ENCODE measurements at regions not wholly inside any gene's neighbourhood (a gene's known extent, or its start where the extent isn't known, plus 50 kb on each side); places are given as distances from the start of the nearest gene placed in this dataset.

DNA sequence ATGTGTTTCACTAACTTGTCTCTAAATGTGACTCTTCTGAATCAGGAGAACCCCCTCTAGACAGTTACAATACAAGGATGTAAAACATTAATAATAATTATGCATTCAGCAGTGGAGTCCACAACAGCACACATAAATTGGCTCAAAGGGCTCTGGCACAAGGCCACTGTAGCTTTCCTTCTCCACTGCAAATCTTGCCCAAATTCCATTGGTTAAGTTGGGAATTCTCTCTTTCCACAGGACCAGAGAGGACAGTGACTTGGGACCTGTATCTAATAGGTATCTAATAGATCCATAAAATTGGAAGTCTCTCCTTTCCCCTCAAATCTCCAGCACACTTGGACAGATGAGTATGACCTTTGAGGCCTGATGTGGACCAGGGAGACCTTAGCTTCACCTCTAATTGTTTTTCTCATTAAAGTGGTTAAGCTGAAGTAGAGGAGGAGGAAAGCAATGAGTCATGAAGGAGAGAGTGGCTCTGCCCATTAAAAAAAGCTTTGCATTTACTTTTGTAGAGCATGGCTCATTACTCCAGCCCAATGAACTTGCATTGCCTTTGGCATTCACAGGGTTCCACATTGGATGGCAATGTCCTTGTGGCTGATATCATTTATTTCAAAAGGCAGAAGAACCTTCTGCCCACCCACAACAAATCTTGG, 72.3 kb upstream of the SH3RF1 start:
- no peak overlapping the region for H3K27ac ChIP-seq (ENCODE audit: low read depth, low read length)
- H3K4me3 ChIP-seq (ENCODE audit: low read depth, low read length): no peak overlapping the region
- no peaks in the 10 kb centered on the region for H3K9me3 ChIP-seq (ENCODE audit: control insufficient read depth, insufficient read depth, low read length)
- no peaks in the 10 kb centered on the region for H3K4me1 ChIP-seq (ENCODE audit: control insufficient read depth, insufficient read depth, low read length)
- no peaks in the 10 kb centered on the region for H3K27me3 ChIP-seq (ENCODE audit: control insufficient read depth, insufficient read depth, low read length)
- no peaks in the 10 kb centered on the region for H3K36me3 ChIP-seq (ENCODE audit: control insufficient read depth, insufficient read depth, low read length)
- no peak overlapping the region for H3K9ac ChIP-seq (ENCODE audit: low read depth, low read length)

DNA sequence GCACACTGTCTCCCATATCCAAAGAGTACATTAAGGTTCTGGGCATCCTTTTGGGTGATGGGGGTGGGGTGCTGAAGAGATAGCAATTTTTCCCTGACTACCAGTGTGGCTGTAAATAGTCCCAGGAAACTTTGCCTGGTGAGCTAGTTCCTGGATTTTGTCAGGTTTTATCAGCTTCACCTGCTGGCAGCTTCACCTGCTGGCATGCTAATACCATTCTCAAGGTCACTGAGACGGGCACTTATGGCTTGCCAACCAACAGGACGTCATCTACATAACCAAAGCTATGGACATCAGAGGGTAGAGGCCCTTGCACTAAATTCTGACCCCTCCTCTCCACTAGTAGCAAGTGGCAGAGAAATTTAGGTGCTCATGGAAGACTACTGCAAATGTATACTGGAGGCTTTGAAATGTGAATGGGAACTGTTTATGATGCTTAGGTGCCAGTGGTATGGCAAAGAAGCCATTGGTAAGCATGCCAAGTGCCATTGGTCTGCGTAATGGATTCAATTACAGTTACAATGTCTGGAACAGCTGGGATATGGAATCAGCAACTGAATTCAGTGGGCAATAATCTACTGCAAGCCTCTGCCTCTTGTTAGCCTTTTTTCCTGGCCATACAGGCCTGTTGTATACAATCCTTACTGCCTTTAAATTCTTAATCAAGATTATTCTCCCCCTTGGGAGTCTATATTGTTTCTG, 71.6 kb upstream of the SH3RF1 start:
- Histone ChIP-seq H3K36me3 (ENCODE audit: control insufficient read depth, insufficient read depth, low read length) (no peaks in the 10 kb centered on the region), H3K27me3 (ENCODE audit: control insufficient read depth, insufficient read depth, low read length) (no peaks in the 10 kb centered on the region), H3K9me3 (ENCODE audit: control insufficient read depth, insufficient read depth, low read length) (no peaks in the 10 kb centered on the region), H3K4me1 (ENCODE audit: control insufficient read depth, insufficient read depth, low read length) (no peaks in the 10 kb centered on the region), H3K4me3 (ENCODE audit: low read depth, low read length) (no peak overlapping the region), H3K27ac (ENCODE audit: low read depth, low read length) (no peak overlapping the region), H3K9ac (ENCODE audit: low read depth, low read length) (no peak overlapping the region)

DNA sequence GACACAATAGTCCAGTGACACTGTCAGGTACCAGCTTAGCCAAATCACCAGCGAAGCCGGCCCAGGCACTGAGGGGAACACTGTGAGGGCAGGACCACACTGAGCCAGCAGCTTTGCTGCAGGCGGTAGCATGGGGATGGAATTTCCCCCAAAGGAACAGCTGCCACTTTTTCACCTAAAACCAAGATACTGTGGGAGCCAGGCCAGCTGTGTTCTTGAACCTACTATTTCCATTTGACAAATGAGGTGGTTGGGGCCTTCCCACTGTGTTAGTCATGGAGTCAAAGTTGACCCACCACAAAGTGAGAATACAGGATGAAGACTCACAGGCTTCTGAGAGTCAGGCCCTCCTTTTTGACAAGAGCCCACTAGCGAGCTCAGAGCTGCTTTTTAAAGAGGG, 70.7 kb upstream of the SH3RF1 start:
- no peak overlapping the region for H3K4me3 ChIP-seq (ENCODE audit: low read depth, low read length)
- H3K27ac ChIP-seq (ENCODE audit: low read depth, low read length): no peak overlapping the region
- H3K36me3 ChIP-seq (ENCODE audit: control insufficient read depth, insufficient read depth, low read length): no peaks in the 10 kb centered on the region
- no peak overlapping the region for H3K9ac ChIP-seq (ENCODE audit: low read depth, low read length)
- no peaks in the 10 kb centered on the region for H3K27me3 ChIP-seq (ENCODE audit: control insufficient read depth, insufficient read depth, low read length)
- H3K4me1 ChIP-seq (ENCODE audit: control insufficient read depth, insufficient read depth, low read length): no peaks in the 10 kb centered on the region
- no peaks in the 10 kb centered on the region for H3K9me3 ChIP-seq (ENCODE audit: control insufficient read depth, insufficient read depth, low read length)

DNA sequence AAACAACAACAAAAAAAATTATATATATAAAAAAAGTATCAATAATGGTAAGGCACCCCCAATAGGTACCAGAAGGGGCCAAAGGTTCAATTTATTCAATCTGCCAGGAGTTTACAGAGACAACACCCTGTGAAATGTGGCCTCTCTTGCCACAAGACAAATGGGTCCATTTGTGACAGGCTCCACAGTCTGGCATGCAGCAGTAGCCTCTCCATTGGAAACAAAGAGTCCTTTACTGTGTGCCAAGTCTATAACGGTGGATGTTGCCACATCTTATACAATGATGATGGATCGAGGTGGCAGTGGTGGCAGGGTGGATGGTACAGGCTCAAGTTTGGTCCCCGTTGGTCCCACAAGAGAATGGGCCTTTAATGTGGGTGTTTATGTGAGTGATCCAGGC, 70.1 kb upstream of the SH3RF1 start:
- H3K4me3 ChIP-seq (ENCODE audit: low read depth, low read length): no peak overlapping the region
- no peaks in the 10 kb centered on the region for H3K4me1 ChIP-seq (ENCODE audit: control insufficient read depth, insufficient read depth, low read length)
- H3K27ac ChIP-seq (ENCODE audit: low read depth, low read length): no peak overlapping the region
- H3K27me3 ChIP-seq (ENCODE audit: control insufficient read depth, insufficient read depth, low read length): no peaks in the 10 kb centered on the region
- H3K9me3 ChIP-seq (ENCODE audit: control insufficient read depth, insufficient read depth, low read length): no peaks in the 10 kb centered on the region
- H3K9ac ChIP-seq (ENCODE audit: low read depth, low read length): no peak overlapping the region
- no peaks in the 10 kb centered on the region for H3K36me3 ChIP-seq (ENCODE audit: control insufficient read depth, insufficient read depth, low read length)

DNA sequence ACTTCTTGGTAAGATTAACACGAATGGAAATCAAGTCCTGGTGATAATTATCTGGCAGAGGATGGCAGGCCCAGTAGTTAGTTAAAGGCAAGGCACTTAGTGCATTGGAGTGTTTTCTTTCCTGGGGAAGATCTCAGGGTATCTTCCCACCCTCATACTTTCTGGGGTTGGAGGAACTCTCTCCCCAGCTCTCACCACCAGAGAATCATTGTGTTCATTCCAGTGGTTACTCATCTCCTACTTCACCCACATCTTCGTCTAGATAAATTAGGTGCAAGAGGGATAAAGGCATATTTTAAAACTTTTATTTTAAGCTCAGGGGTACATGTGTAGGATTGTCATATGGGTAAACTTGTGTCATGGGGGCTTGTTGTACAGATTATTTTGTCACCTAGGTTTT, 67.5 kb upstream of the SH3RF1 start:
- H3K9ac ChIP-seq (ENCODE audit: low read depth, low read length): no peak overlapping the region
- H3K36me3 ChIP-seq (ENCODE audit: control insufficient read depth, insufficient read depth, low read length): no peaks in the 10 kb centered on the region
- no peak overlapping the region for H3K27ac ChIP-seq (ENCODE audit: low read depth, low read length)
- H3K27me3 ChIP-seq (ENCODE audit: control insufficient read depth, insufficient read depth, low read length): no peaks in the 10 kb centered on the region
- peaks cover 4% of the 10 kb centered on the region; the same call in 1 of the 2 replicates for H3K4me1 ChIP-seq (ENCODE audit: control insufficient read depth, insufficient read depth, low read length)
- no peaks in the 10 kb centered on the region for H3K9me3 ChIP-seq (ENCODE audit: control insufficient read depth, insufficient read depth, low read length)
- H3K4me3 ChIP-seq (ENCODE audit: low read depth, low read length): no peak overlapping the region

DNA sequence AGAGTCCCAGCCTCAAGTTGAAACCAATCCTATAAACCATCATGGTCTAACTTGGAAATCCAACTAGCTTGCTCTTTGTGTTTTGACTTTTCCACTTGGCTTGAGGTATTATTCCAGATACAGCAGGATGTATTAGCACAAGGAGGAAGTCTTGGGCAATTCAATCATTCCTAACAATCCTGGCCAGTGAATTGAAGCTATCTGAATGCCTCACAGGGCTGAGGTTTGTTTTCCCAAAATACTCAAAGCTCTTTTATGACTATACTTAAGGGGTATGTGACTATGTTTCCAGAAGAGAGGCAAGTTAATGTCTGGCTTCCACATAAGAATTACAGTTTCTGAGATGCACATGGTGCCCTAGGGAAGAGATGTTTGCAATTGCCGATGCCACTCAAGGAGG, 66.8 kb upstream of the SH3RF1 start:
- Histone ChIP-seq H3K27me3 (ENCODE audit: control insufficient read depth, insufficient read depth, low read length) (no peaks in the 10 kb centered on the region), H3K4me1 (ENCODE audit: control insufficient read depth, insufficient read depth, low read length) (peaks cover 4% of the 10 kb centered on the region; the same call in 1 of the 2 replicates), H3K27ac (ENCODE audit: low read depth, low read length) (no peak overlapping the region), H3K36me3 (ENCODE audit: control insufficient read depth, insufficient read depth, low read length) (no peaks in the 10 kb centered on the region), H3K9ac (ENCODE audit: low read depth, low read length) (no peak overlapping the region), H3K4me3 (ENCODE audit: low read depth, low read length) (no peak overlapping the region), H3K9me3 (ENCODE audit: control insufficient read depth, insufficient read depth, low read length) (no peaks in the 10 kb centered on the region)

DNA sequence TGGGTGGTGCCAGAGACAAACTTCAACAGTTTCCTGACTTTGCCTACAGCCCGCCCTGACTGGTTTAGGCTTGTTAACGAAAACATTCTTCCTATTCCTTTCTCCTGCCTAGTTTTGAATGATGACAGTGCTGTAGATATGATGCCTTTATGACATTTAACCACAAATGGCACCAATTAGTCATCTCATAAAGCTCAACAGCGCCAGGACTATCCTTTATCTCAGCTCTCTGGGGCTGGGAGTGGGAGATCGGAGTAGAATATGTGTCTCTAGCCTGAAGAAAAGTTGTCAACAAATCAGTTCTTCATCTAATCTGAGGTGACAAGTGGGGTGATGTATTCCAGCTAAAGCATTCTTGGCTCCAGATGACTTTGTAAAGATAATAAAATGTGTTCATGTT, 64.6 kb upstream of the SH3RF1 start:
- Histone ChIP-seq H3K27ac (ENCODE audit: low read depth, low read length) (no peak overlapping the region), H3K9ac (ENCODE audit: low read depth, low read length) (no peak overlapping the region), H3K36me3 (ENCODE audit: control insufficient read depth, insufficient read depth, low read length) (no peaks in the 10 kb centered on the region), H3K9me3 (ENCODE audit: control insufficient read depth, insufficient read depth, low read length) (no peaks in the 10 kb centered on the region), H3K27me3 (ENCODE audit: control insufficient read depth, insufficient read depth, low read length) (no peaks in the 10 kb centered on the region), H3K4me3 (ENCODE audit: low read depth, low read length) (no peak overlapping the region), H3K4me1 (ENCODE audit: control insufficient read depth, insufficient read depth, low read length) (peaks cover 4% of the 10 kb centered on the region; the same call in 1 of the 2 replicates)

DNA sequence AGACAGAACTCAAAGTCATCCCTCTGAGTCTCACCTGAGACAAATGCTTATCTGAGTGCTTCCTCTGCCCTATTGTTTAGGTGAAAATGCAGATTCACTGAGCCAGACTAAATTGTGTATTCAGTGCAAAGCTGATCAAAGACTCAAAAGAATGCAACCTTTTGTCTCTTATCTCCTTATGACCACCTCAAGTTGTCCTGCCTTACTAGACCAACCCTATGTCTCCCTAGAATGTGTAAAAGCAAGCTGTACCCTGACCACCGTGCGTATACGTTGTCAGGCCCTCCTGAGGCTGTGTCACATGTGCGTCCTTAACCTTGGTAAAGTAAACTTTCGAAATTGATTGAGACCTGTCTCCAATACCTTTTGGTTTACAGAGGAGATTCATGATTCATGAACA, 63.6 kb upstream of the SH3RF1 start:
- no peaks in the 10 kb centered on the region for H3K27me3 ChIP-seq (ENCODE audit: control insufficient read depth, insufficient read depth, low read length)
- peak overlapping the region; percentile 67 for H3K27ac ChIP-seq (ENCODE audit: low read depth, low read length)
- no peaks in the 10 kb centered on the region for H3K9me3 ChIP-seq (ENCODE audit: control insufficient read depth, insufficient read depth, low read length)
- no peak overlapping the region for H3K9ac ChIP-seq (ENCODE audit: low read depth, low read length)
- H3K4me1 ChIP-seq (ENCODE audit: control insufficient read depth, insufficient read depth, low read length): peaks cover 4% of the 10 kb centered on the region; the same call in 1 of the 2 replicates
- no peak overlapping the region for H3K4me3 ChIP-seq (ENCODE audit: low read depth, low read length)
- H3K36me3 ChIP-seq (ENCODE audit: control insufficient read depth, insufficient read depth, low read length): no peaks in the 10 kb centered on the region

DNA sequence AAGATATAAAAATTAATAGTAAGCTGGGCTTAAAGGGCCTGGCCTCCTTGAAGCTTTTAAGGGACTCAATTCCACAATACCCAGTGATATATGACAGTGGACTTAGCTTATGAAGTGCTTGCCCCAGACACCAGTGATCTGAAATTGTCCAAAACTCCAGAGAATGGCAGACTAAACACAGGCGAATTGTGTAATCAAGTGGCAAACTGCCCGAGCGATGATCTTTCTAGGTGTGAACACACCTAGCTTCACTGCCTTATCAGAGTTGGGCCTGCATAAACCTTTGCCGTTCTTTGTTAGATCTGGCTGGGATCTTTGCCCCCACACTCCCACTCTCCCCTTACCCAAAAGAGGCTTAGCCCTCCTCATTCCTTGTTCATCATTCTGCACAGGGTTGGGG, 62.5 kb upstream of the SH3RF1 start:
- Histone ChIP-seq H3K9ac (ENCODE audit: low read depth, low read length) (no peak overlapping the region), H3K4me3 (ENCODE audit: low read depth, low read length) (no peak overlapping the region), H3K27me3 (ENCODE audit: control insufficient read depth, insufficient read depth, low read length) (no peaks in the 10 kb centered on the region), H3K27ac (ENCODE audit: low read depth, low read length) (peak overlapping the region; percentile 66), H3K9me3 (ENCODE audit: control insufficient read depth, insufficient read depth, low read length) (no peaks in the 10 kb centered on the region), H3K36me3 (ENCODE audit: control insufficient read depth, insufficient read depth, low read length) (no peaks in the 10 kb centered on the region), H3K4me1 (ENCODE audit: control insufficient read depth, insufficient read depth, low read length) (peaks cover 4% of the 10 kb centered on the region; the same call in 1 of the 2 replicates)

DNA sequence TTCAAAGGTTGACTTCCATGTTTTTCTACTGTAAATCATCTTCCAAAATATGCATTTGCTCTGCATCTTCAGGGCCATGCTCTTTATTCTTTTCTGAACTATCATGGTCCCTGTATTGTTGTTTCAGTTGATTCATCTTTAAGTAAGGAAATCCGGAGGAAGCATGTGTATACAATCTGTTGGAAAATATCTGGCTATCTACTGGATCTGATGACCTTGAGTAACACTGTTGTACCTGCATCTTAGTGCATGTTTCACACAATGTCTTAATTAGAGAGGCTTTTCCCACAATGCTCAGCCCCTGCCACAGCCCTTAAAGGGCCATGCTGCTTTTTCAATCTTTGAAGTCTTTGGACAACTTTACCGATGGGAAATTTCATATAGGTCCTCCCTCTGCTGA, 61.8 kb upstream of the SH3RF1 start:
- no peak overlapping the region for H3K27ac ChIP-seq (ENCODE audit: low read depth, low read length)
- no peak overlapping the region for H3K9ac ChIP-seq (ENCODE audit: low read depth, low read length)
- H3K27me3 ChIP-seq (ENCODE audit: control insufficient read depth, insufficient read depth, low read length): no peaks in the 10 kb centered on the region
- H3K36me3 ChIP-seq (ENCODE audit: control insufficient read depth, insufficient read depth, low read length): no peaks in the 10 kb centered on the region
- H3K4me3 ChIP-seq (ENCODE audit: low read depth, low read length): no peak overlapping the region
- peaks cover 4% of the 10 kb centered on the region; the same call in 1 of the 2 replicates for H3K4me1 ChIP-seq (ENCODE audit: control insufficient read depth, insufficient read depth, low read length)
- H3K9me3 ChIP-seq (ENCODE audit: control insufficient read depth, insufficient read depth, low read length): no peaks in the 10 kb centered on the region

DNA sequence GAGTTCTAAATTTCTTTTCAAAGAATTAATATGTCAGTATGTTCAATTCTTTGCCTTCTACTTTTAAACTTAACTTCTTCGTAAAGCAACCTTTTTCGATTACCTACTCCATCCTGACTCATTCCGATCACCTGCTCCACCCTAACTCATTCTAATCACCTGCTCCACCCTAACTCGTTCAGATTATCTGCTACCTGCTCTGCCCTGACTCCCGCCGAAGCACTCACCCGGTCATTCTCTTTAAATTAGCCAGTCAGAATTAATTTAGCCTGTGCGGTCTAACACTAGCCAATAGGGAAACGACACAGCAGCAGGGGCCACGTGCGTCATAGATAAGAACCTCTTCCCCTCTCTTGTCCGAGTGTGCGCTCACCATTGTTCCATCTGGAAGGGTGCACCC, 60.1 kb upstream of the SH3RF1 start:
- no peak overlapping the region for H3K27ac ChIP-seq (ENCODE audit: low read depth, low read length)
- H3K4me1 ChIP-seq (ENCODE audit: control insufficient read depth, insufficient read depth, low read length): peaks cover 4% of the 10 kb centered on the region; the same call in 1 of the 2 replicates
- no peaks in the 10 kb centered on the region for H3K9me3 ChIP-seq (ENCODE audit: control insufficient read depth, insufficient read depth, low read length)
- H3K4me3 ChIP-seq (ENCODE audit: low read depth, low read length): no peak overlapping the region
- H3K36me3 ChIP-seq (ENCODE audit: control insufficient read depth, insufficient read depth, low read length): no peaks in the 10 kb centered on the region
- H3K9ac ChIP-seq (ENCODE audit: low read depth, low read length): no peak overlapping the region
- no peaks in the 10 kb centered on the region for H3K27me3 ChIP-seq (ENCODE audit: control insufficient read depth, insufficient read depth, low read length)
